Brain pericyte (primary cell): ENCODE measurements at regions not wholly inside any gene's neighbourhood (a gene's known extent, or its start where the extent isn't known, plus 50 kb on each side); places are given as distances from the start of the nearest gene placed in this dataset.

Source experiments
- DNase-seq: peaks from one replicate; pipeline ENCODE4 v3.0.0-alpha.2; 2012; ENCODE audit warnings: low read depth, low spot score

GRCh38 chr5:8386719-8387288 lies 517.9 kb downstream of the MTRR start:
- no peak for DNase-seq

GRCh38 chr5:8391911-8392310 lies 523.0 kb downstream of the MTRR start:
- DNase-seq: no peak

- no peak for DNase-seq
These were observed 524.3 kb downstream of the MTRR start for GRCh38 chr5:8393240-8393639.

- no peak for DNase-seq
These were observed 526.0 kb downstream of the MTRR start for GRCh38 chr5:8394965-8395364.

- DNase-seq: no peak
These were observed 527.3 kb downstream of the MTRR start for GRCh38 chr5:8396246-8396645.

GRCh38 chr5:8396756-8397155 lies 527.8 kb downstream of the MTRR start:
- no peak for DNase-seq

GRCh38 chr5:8399471-8399870 lies 530.5 kb downstream of the MTRR start:
- no peak for DNase-seq

- no peak for DNase-seq
These were observed 539.3 kb downstream of the MTRR start for GRCh38 chr5:8408258-8408657.

- DNase-seq: no peak
These were observed 541.7 kb downstream of the MTRR start for GRCh38 chr5:8410618-8411017.

- DNase-seq: no peak
These were observed 545.0 kb downstream of the MTRR start for GRCh38 chr5:8413975-8414374.

- DNase-seq: no peak
These were observed 548.5 kb downstream of the MTRR start for GRCh38 chr5:8417316-8418048.

- DNase-seq: no peak
These were observed 549.1 kb downstream of the MTRR start for GRCh38 chr5:8418049-8418426.

GRCh38 chr5:8429778-8430758 lies 561.1 kb downstream of the MTRR start:
- DNase-seq: no peak

- no peak for DNase-seq
These were observed 565.6 kb downstream of the MTRR start for GRCh38 chr5:8434501-8434900.

- DNase-seq: no peak
These were observed 568.0 kb downstream of the MTRR start for GRCh38 chr5:8436924-8437323.

GRCh38 chr5:8445139-8445538 lies 576.2 kb downstream of the MTRR start:
- DNase-seq: no peak

GRCh38 chr5:8446179-8446578 lies 577.2 kb downstream of the MTRR start:
- no peak for DNase-seq

- no peak for DNase-seq
These were observed 587.9 kb downstream of the MTRR start for GRCh38 chr5:8456846-8457186.

- peak; percentile 88 for DNase-seq
These were observed 588.5 kb downstream of the MTRR start for GRCh38 chr5:8457187-8458037.

- DNase-seq: no peak
These were observed 589.1 kb downstream of the MTRR start for GRCh38 chr5:8458038-8458383.

- no peak for DNase-seq
These were observed 592.6 kb downstream of the MTRR start for GRCh38 chr5:8461543-8461942.

- DNase-seq: no peak
These were observed 593.6 kb downstream of the MTRR start for GRCh38 chr5:8462565-8462964.
